Tibial nerve (tissue), 4 donors: ENCODE measurements at regions not wholly inside any gene's neighbourhood (a gene's known extent, or its start where the extent isn't known, plus 50 kb on each side); places are given as distances from the start of the nearest gene placed in this dataset.

Source experiments
- DNase-seq, 2 donors: peaks; one replicate each; pipeline ENCODE4 v3.0.0-alpha.2; 2019; ENCODE audit warnings: low spot score in 2 of 2
- H3K27ac ChIP-seq, 4 donors: fragments of 200-600 bp; sonication (generic) in 3 of 4; one replicate each; pipeline ENCODE4 v1.5.1; 2017 to 2019; ENCODE audit warnings: mild to moderate bottlenecking in 1 of 4
- H3K27me3 ChIP-seq, 2 donors: fragments of 200-600 bp; sonication (generic) in 1 of 2; one replicate each; pipeline versions ENCODE4 v1.5.1 to v1.6.0; 2017 to 2019
- H3K36me3 ChIP-seq, 3 donors: fragments of 200-600 bp; sonication (generic); one replicate each; pipeline ENCODE4 v1.5.1; 2018 to 2019
- H3K4me1 ChIP-seq, 4 donors: fragments of 200-600 bp; sonication (generic) in 3 of 4; one replicate each; pipeline ENCODE4 v1.5.1; 2017 to 2019
- H3K4me3 ChIP-seq, 4 donors: fragments of 200-600 bp; sonication (generic) in 3 of 4; one replicate each; pipeline ENCODE4 v1.5.1; 2017 to 2019; ENCODE audit warnings: mild to moderate bottlenecking in 1 of 4, moderate library complexity in 1 of 4
- H3K9me3 ChIP-seq, 4 donors: fragments of 200-600 bp; sonication (generic) in 3 of 4; one replicate each; pipeline ENCODE4 v1.5.1; 2017 to 2019
- CTCF ChIP-seq, 5 experiments: fragments of 200-600 bp in 3 of 5; fragments of 450-650 bp in 2 of 5; sonication (generic) in 3 of 5; IDR thresholded peaks; one replicate each; pipeline ENCODE4 v1.5.1; 2016 to 2019; ENCODE audit warnings: antibody characterized with exemption in 5 of 5, mild to moderate bottlenecking in 3 of 5, moderate library complexity in 2 of 5
- EP300 ChIP-seq, 2 donors: sonication (generic); formaldehyde crosslinking; IDR thresholded peaks; one replicate each; pipeline ENCODE4 v1.6.1; 2017; ENCODE audit warnings: antibody characterized with exemption in 2 of 2, mild to moderate bottlenecking in 1 of 2
- POLR2A ChIP-seq, 2 donors: fragments of 450-650 bp; IDR thresholded peaks; one replicate each; pipeline ENCODE4 v1.6.1; 2017; ENCODE audit warnings: antibody characterized with exemption in 2 of 2, mild to moderate bottlenecking in 2 of 2, moderate library complexity in 2 of 2
- WGBS, 2 donors: methylation state at CpG; one replicate each; pipeline ENCODE4 v1.1.5; 2018; 5-methylcytosine and 5-hydroxymethylcytosine counted together

DNA sequence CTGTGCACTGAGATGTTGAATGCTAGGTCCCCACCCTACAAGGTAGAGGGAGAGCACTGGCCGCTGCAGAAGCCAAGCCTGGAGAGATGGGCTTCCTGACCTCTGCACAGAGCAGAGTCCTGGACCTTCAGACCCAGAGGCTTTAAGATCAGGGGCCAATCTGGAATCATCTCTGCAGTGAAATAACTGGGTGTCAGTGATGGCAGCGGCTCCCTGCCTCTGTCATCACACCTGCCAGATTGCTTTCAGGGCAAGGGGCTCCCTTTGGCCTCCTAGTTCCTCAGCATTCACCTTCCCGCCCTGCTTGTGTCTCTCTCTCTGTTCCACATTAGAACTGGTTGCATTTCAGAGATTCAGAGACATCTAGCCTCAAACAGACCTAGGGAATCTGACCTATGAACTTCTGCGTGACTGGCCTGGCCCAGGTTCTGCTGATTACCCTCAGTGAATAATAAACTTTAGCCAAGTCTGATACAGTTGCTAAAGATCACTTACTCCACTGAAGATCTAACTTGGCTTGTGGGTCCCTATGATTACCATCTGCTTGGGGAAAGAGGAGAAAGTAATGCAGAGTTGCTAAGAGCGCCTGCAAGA, 87.8 kb downstream of the ATP1A1 start:
- Histone ChIP-seq H3K27me3 (no peaks in the 10 kb centered on the region), H3K4me3 (no peak overlapping the region), H3K27ac (no peak overlapping the region), H3K9me3 (no peaks in the 10 kb centered on the region), H3K36me3 (no peaks in the 10 kb centered on the region), H3K4me1 (no peaks in the 10 kb centered on the region)
- WGBS, 2 donors, result 83 to 87% methylated on average over 5 of the region's 5 CpGs
- DNase-seq, result no peak
- TF ChIP-seq POLR2A (IDR thresholded peaks at IDR 0.05) (no peak), CTCF (IDR thresholded peaks at IDR 0.05) (no peak), EP300 (IDR thresholded peaks at IDR 0.05) (no peak)

GRCh38 chr1:116461723-116462122, 88.7 kb downstream of the ATP1A1 start:
- Histone ChIP-seq H3K36me3 (no peaks in the 10 kb centered on the region), H3K27me3 (no peaks in the 10 kb centered on the region), H3K9me3 (no peaks in the 10 kb centered on the region), H3K27ac (no peak overlapping the region), H3K4me3 (no peak overlapping the region), H3K4me1 (no peaks in the 10 kb centered on the region)
- DNase-seq, result no peak
- TF ChIP-seq EP300 (IDR thresholded peaks at IDR 0.05) (no peak), CTCF (IDR thresholded peaks at IDR 0.05) (no peak), POLR2A (IDR thresholded peaks at IDR 0.05) (no peak)
- WGBS, 2 donors, result 88 to 89% methylated on average over 5 of the region's 5 CpGs

- WGBS, 2 donors, result 74 to 85% methylated on average over 4 of the region's 4 CpGs
- no peak overlapping the region for H3K27ac ChIP-seq
- H3K36me3 ChIP-seq, result no peaks in the 10 kb centered on the region
- TF ChIP-seq CTCF (IDR thresholded peaks at IDR 0.05), result no peak
- TF ChIP-seq POLR2A (IDR thresholded peaks at IDR 0.05), result no peak
- no peak for TF ChIP-seq EP300 (IDR thresholded peaks at IDR 0.05)
- no peaks in the 10 kb centered on the region for H3K27me3 ChIP-seq
- no peak overlapping the region for H3K4me3 ChIP-seq
- H3K9me3 ChIP-seq, result no peaks in the 10 kb centered on the region
- no peak for DNase-seq
- no peaks in the 10 kb centered on the region for H3K4me1 ChIP-seq
Measured at GRCh38 chr1:116462722-116463121, 89.7 kb downstream of the ATP1A1 start.

DNA sequence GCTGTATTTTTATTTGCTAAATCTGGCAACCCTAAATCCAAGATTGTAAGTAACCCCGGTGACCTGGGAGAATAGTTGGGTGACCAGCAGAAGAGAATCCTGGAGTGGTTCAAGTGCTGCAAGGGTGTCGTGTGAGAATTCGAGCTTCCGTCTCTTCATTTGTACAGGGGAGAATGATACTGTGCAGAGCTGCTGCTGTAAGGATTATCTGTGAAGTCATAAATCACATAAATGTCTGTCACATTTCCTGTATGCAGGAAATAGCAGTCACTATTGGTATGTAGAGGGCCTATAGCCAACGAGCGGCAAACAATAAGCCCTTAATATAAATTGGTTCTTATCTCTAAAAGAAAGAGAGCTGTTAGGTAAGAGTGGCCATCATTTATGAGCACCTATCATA, 90.7 kb downstream of the ATP1A1 start:
- Histone ChIP-seq H3K4me3 (no peak overlapping the region), H3K36me3 (no peaks in the 10 kb centered on the region), H3K9me3 (no peaks in the 10 kb centered on the region), H3K27ac (no peak overlapping the region), H3K4me1 (no peaks in the 10 kb centered on the region), H3K27me3 (no peaks in the 10 kb centered on the region)
- 83 to 86% methylated on average over 6 of the region's 6 CpGs for WGBS, 2 donors
- DNase-seq, result no peak
- TF ChIP-seq POLR2A (IDR thresholded peaks at IDR 0.05) (no peak), CTCF (IDR thresholded peaks at IDR 0.05) (no peak), EP300 (IDR thresholded peaks at IDR 0.05) (no peak)
